Iris pigment epithelial cell (primary cell): ENCODE measurements at regions not wholly inside any gene's neighbourhood (a gene's known extent, or its start where the extent isn't known, plus 50 kb on each side); places are given as distances from the start of the nearest gene placed in this dataset.
"Not testable (repeated sequence)": the region's sequence is repeated elsewhere in the genome, so short reads cannot be mapped to it uniquely, and the experiment has no call there.

Source experiments
- DNase-seq: peaks from one replicate; pipeline ENCODE4 v3.0.0-alpha.2; 2011; ENCODE audit warnings: low read depth

DNA sequence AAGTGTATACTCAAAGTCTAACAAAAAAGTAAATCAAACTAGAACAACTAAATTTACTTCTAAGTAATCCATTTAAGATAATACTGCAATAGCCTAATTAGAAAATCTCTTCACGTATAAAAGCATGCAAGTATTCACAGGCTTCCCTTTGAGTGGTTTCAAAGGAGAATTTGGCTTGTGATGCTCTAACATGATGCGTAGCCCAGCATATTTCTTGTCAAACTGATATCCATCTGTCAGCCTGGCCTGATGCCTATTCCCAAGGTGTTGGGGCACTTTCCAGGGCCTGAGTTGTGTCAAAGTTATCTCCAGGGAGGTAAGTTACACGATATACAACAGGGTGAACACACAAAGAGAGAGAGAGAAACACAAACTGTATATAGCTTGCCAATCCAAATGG is 287.0 kb upstream of the MAGEB18 start:
- no peak for DNase-seq

DNA sequence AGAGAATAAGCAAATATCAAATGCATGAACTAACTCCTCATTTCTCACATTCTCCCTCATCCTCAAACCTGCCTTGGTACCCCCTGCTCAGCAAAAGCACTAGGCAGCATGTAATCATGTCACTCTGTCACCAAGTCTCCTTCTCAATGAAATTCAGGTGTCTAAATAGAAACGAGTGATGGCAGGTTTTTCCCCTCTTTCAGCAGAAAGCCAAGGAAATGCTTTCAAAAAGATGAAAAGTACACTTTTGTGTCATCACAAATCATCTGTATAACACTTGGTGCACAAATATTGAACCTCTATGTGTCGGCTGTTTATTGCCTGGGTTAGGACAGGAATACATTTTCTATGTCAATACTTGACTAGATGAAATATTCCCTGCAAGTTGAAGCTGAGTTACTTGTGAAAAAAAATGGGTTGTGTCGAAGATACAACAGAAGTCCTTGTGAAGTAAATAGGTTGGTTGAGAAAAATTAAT is 285.1 kb upstream of the MAGEB18 start:
- DNase-seq, result no peak

DNA sequence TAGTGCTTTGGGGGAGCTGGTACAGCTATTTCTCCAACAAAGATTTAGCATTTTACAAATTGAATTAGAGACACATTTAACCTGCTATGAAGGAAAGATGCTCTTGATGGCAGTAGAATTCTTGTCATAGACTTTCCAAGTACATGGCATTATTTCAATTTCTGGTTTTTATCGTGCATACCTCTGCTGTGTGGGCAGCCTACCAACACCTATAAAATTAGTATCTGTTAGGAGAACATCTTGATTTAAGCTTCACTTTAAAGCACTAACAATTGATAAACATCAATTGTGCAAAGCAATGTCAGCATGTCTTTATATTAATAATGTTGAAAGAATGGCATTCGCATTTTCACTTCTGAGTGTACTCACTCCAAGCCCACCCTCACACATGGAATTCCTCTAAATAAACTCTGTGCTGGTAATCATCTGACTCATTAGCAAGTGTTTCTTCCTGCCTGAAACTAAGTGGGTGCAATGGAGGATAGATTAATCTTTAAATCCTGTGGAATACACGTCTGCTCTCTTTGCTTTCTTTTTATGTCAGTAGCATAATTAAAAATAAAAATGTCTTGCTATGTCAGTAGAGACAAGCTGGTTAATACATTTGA is 279.8 kb upstream of the MAGEB18 start:
- no peak for DNase-seq

- no peak for DNase-seq
Observed at GRCh38 chrX:25860322-25860721, 277.8 kb upstream of the MAGEB18 start.

GRCh38 chrX:25869761-25870160 is 268.4 kb upstream of the MAGEB18 start:
- DNase-seq, result no peak

- no peak for DNase-seq
Observed at GRCh38 chrX:25872786-25873185, 265.4 kb upstream of the MAGEB18 start.

- DNase-seq, result peak; percentile 11
Observed at GRCh38 chrX:25873196-25873595, 264.9 kb upstream of the MAGEB18 start.

GRCh38 chrX:25878806-25879205 is 259.3 kb upstream of the MAGEB18 start:
- no peak for DNase-seq

DNA sequence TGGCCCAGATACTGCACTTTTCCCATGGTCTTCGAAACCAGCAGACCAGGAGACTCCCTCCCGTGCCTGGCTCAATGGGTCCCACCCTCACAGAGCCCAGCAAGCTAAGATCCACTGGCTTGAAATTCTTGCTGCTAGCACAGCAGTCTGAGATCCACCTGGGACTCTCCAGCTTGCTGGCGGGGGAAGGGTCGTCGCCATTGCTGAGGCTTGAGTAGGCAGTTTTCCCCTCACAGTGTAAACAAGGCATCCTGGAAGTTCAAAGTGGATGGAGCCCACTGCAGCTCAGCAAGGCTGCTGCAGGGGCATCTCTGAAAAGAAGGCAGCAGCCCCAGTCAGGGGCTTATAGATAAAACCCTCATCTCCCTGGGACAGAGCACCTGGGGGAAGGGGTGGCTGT is 255.6 kb upstream of the MAGEB18 start:
- not testable (repeated sequence) for DNase-seq

GRCh38 chrX:25897758-25898157 is 240.4 kb upstream of the MAGEB18 start:
- no peak for DNase-seq

GRCh38 chrX:25905728-25906127 is 232.4 kb upstream of the MAGEB18 start:
- not testable (repeated sequence) for DNase-seq

DNA sequence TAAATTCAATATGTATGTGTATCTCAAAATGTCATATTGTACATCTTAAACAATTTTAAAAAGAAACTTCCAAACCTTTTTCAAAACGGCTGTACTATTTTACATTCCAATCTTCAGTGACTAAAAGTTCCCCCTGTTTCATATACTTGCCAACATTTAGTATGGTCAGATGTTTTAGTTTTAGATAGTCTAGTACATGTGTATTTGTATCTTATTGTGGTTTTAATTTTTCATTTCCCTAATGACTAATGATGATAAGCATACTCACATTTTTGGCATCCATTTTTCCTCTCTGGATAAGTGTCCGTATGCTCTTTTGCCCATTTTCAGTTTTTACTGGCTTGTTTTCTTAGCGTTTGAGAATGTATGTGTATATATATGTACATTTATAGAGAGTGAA is 212.2 kb upstream of the MAGEB18 start:
- DNase-seq, result no peak

GRCh38 chrX:25928316-25928715 is 209.8 kb upstream of the MAGEB18 start:
- no peak for DNase-seq

DNA sequence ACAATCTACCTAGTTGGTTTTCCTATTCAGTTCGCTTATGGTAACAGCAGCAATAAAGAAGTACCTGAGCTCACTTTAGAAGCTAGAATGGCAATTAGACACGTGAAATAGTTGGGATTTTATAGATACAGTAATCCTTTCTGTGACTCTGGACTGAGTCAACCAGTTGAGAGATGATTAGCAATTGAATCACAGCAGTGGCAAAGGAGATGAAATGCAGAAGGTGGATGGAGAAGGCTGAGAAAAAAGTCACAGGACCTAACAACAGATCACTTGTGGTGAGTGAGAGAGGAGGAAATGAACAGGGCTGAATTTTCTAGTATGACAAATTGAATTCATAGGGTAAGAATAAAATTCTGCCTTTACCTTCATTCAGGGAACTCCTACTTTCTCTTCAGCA is 197.1 kb upstream of the MAGEB18 start:
- DNase-seq, result peak; percentile 2

- DNase-seq, result no peak
Observed at GRCh38 chrX:25941559-25942250, 196.4 kb upstream of the MAGEB18 start.

GRCh38 chrX:25968920-25969319 is 169.2 kb upstream of the MAGEB18 start:
- peak; percentile 14 for DNase-seq

GRCh38 chrX:25976683-25977310 is 161.3 kb upstream of the MAGEB18 start:
- DNase-seq, result no peak

DNA sequence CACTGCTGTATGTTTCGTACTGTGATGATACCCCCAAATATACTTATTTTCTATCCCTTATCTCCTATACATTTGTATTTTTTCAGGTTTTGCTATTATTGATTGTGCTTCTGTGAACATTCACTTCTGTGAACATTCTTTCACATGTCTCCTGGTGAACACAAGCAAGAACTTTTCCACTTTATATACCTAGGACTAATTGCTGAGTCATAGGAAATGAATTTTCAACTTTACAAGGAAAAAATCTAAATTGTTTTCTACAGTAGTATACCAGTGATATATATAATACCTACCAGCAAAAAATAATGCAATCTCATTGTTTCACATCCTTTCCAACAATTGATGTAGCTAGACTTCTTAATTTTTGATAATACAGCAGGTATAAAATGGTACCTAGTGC is 139.5 kb upstream of the MAGEB18 start:
- DNase-seq, result no peak

DNA sequence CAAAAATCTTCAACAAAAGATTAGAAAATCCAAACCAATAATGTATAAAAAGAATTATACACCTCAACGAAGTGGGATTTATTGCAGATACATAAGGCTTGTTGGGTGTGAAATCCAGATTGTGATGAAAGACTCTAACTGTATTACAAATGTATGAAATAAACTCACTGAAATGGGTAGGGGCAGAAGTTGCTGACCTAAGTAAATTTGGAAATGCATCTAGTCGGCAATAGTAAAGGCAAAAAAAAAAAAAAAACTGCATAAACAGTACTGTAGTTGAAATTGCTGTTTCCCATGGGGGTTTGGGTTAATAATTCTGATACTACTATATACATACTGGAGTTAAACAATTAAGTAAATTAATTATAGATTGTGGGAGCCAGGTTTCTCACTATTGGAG is 130.7 kb upstream of the MAGEB18 start:
- DNase-seq, result no peak

GRCh38 chrX:26008042-26008441 is 130.1 kb upstream of the MAGEB18 start:
- DNase-seq, result no peak

GRCh38 chrX:26008691-26009090 is 129.5 kb upstream of the MAGEB18 start:
- no peak for DNase-seq

- no peak for DNase-seq
Observed at GRCh38 chrX:26019386-26019785, 118.8 kb upstream of the MAGEB18 start.

GRCh38 chrX:26026179-26026578 is 112.0 kb upstream of the MAGEB18 start:
- DNase-seq, result no peak
